GM12891 (cell line): ENCODE measurements at regions not wholly inside any gene's neighbourhood (a gene's known extent, or its start where the extent isn't known, plus 50 kb on each side); places are given as distances from the start of the nearest gene placed in this dataset.

Experiments used
- DNase-seq: peaks from one replicate; pipeline ENCODE4 v3.0.0; 2011; ENCODE audit warnings: low spot score; ENCODE audit not compliant: insufficient read length
- FAIRE-seq: peaks from 2 replicates; lab custom pipeline; 2011; peaks lifted over from hg19 to GRCh38; lab: Jason Lieb, UNC
- PAX5 ChIP-seq: IDR thresholded peaks from 2 replicates; pipeline ENCODE4 v1.6.1; 2011; ENCODE audit warnings: low read length, moderate library complexity, mild to moderate bottlenecking; ENCODE audit not compliant: insufficient read depth, severe bottlenecking
- POLR2A ChIP-seq: IDR thresholded peaks from 2 replicates; pipeline ENCODE4 v1.6.1; 2011; ENCODE audit warnings: low read depth, low read length, control low read depth
- POLR2AphosphoS5 ChIP-seq: IDR thresholded peaks from 2 replicates; pipeline ENCODE4 v1.6.1; 2011; ENCODE audit warnings: low read depth, low read length, control low read depth
- POU2F2 ChIP-seq: IDR thresholded peaks from 2 replicates; pipeline ENCODE4 v1.6.1; 2011; ENCODE audit warnings: low read depth, mild to moderate bottlenecking, control low read depth, low read length, moderate library complexity
- SPI1 ChIP-seq: IDR thresholded peaks from 2 replicates; pipeline ENCODE4 v1.6.1; 2011; ENCODE audit warnings: low read depth, low read length, control low read depth
- TAF1 ChIP-seq: IDR thresholded peaks from 2 replicates; pipeline ENCODE4 v1.6.1; 2011; ENCODE audit warnings: low read depth, low read length, control low read depth

- TF ChIP-seq POU2F2 (no peak), TAF1 (no peak), POLR2AphosphoS5 (no peak), POLR2A (no peak), SPI1 (no peak), PAX5 (no peak)
- no peak for FAIRE-seq
- DNase-seq, result no peak
Observed at GRCh38 chr4:59127006-59127405, 2016.8 kb upstream of the IGFBP7 start.

GRCh38 chr4:59127743-59128142, 2017.6 kb upstream of the IGFBP7 start:
- no peak for FAIRE-seq
- no peak for DNase-seq

GRCh38 chr4:59135248-59135985, 2025.2 kb upstream of the IGFBP7 start:
- TF ChIP-seq PAX5, result no peak
- no peak for TF ChIP-seq TAF1
- TF ChIP-seq POLR2AphosphoS5, result no peak
- no peak for TF ChIP-seq SPI1
- TF ChIP-seq POU2F2, result no peak
- TF ChIP-seq POLR2A, result no peak
- DNase-seq (no peak), FAIRE-seq (no peak)

More at GRCh38 chr4:59127743-59128142, 2017.6 kb upstream of the IGFBP7 start:
- TF ChIP-seq POLR2A (no peak), SPI1 (no peak), PAX5 (no peak)

GRCh38 chr4:59161249-59161648, 2038.9 kb upstream of the ADGRL3 start:
- DNase-seq, result no peak
- TF ChIP-seq POU2F2 (no peak), POLR2A (no peak), PAX5 (no peak), SPI1 (no peak), POLR2AphosphoS5 (no peak)
- no peak for FAIRE-seq

GRCh38 chr4:59175617-59176016, 2024.5 kb upstream of the ADGRL3 start:
- no peak for TF ChIP-seq PAX5
- TF ChIP-seq SPI1, result no peak
- TF ChIP-seq POLR2A, result no peak
- TF ChIP-seq POU2F2, result no peak
- no peak for TF ChIP-seq POLR2AphosphoS5
- TF ChIP-seq TAF1, result no peak
- DNase-seq (no peak), FAIRE-seq (no peak)

GRCh38 chr4:59179372-59179771, 2020.8 kb upstream of the ADGRL3 start:
- TF ChIP-seq SPI1 (no peak), PAX5 (no peak), POU2F2 (no peak), TAF1 (no peak), POLR2A (no peak), POLR2AphosphoS5 (no peak)
- DNase-seq (no peak), FAIRE-seq (no peak)

- DNase-seq (no peak), FAIRE-seq (no peak)
- no peak for TF ChIP-seq POU2F2
- no peak for TF ChIP-seq POLR2A
- no peak for TF ChIP-seq PAX5
- no peak for TF ChIP-seq TAF1
- no peak for TF ChIP-seq POLR2AphosphoS5
- no peak for TF ChIP-seq SPI1
Observed at GRCh38 chr4:59180161-59180560, 2020.0 kb upstream of the ADGRL3 start.

- TF ChIP-seq POU2F2 (no peak), POLR2A (no peak), PAX5 (no peak), TAF1 (no peak), SPI1 (no peak), POLR2AphosphoS5 (no peak)
- DNase-seq, result no peak
- no peak for FAIRE-seq
Observed at GRCh38 chr4:59180969-59181368, 2019.2 kb upstream of the ADGRL3 start.

- DNase-seq (no peak), FAIRE-seq (no peak)
- TF ChIP-seq POU2F2 (no peak), POLR2AphosphoS5 (no peak), SPI1 (no peak)
Observed at GRCh38 chr4:59195839-59196238, 2004.3 kb upstream of the ADGRL3 start.

GRCh38 chr4:59200992-59201391, 1999.1 kb upstream of the ADGRL3 start:
- FAIRE-seq (no peak), DNase-seq (no peak)
- TF ChIP-seq POLR2A (no peak), PAX5 (no peak)
